Mesenchymal stem cell (in vitro differentiated cells and primary cell): ENCODE measurements at regions not wholly inside any gene's neighbourhood (a gene's known extent, or its start where the extent isn't known, plus 50 kb on each side); places are given as distances from the start of the nearest gene placed in this dataset.

ENCODE experiments used
- DNase-seq: peaks from one replicate; pipeline ENCODE4 v3.0.0-alpha.2; 2013
- H2AFZ ChIP-seq: one replicate; pipeline ENCODE4 v1.6.1; 2013; ENCODE audit warnings: low read depth, mild to moderate bottlenecking, control low read depth, inconsistent platforms, low read length, moderate library complexity
- H2AK5ac ChIP-seq: 2 replicates; pipeline ENCODE4 v1.6.1; 2013; ENCODE audit warnings: low read length, moderate library complexity, mild to moderate bottlenecking, inconsistent platforms; ENCODE audit not compliant: severe bottlenecking
- H2BK120ac ChIP-seq: one replicate; pipeline ENCODE4 v1.6.1; 2013; ENCODE audit warnings: low read depth, mild to moderate bottlenecking, inconsistent platforms, low read length, moderate library complexity
- H2BK12ac ChIP-seq, 2 experiments: one replicate each; pipeline ENCODE4 v1.6.1; 2013; ENCODE audit warnings: inconsistent platforms in 2 of 2, low read length in 2 of 2, mild to moderate bottlenecking in 2 of 2, moderate library complexity in 2 of 2, control low read depth in 1 of 2
- H2BK15ac ChIP-seq: one replicate; pipeline ENCODE4 v1.6.1; 2013; ENCODE audit warnings: mild to moderate bottlenecking, low read depth, inconsistent platforms; ENCODE audit not compliant: poor library complexity, severe bottlenecking
- H2BK5ac ChIP-seq: 2 replicates; pipeline ENCODE4 v1.6.1; 2013; ENCODE audit warnings: low read depth, mild to moderate bottlenecking, low read length, control low read depth, inconsistent platforms; ENCODE audit not compliant: poor library complexity, severe bottlenecking
- H3K14ac ChIP-seq, 2 experiments: one replicate each; pipeline ENCODE4 v1.6.1; 2013; ENCODE audit warnings: inconsistent platforms in 2 of 2, low read length in 2 of 2, control low read depth in 1 of 2, mild to moderate bottlenecking in 1 of 2, moderate library complexity in 1 of 2
- H3K18ac ChIP-seq, 2 experiments: one replicate each; pipeline ENCODE4 v1.6.1; 2013; ENCODE audit warnings: inconsistent platforms in 2 of 2, low read length in 2 of 2, control low read depth in 1 of 2, low read depth in 1 of 2, mild to moderate bottlenecking in 1 of 2
- H3K23ac ChIP-seq, 2 experiments: one replicate each; pipeline ENCODE4 v1.6.1; 2013; ENCODE audit warnings: inconsistent platforms in 2 of 2, low read length in 2 of 2, mild to moderate bottlenecking in 2 of 2, moderate library complexity in 2 of 2, control low read depth in 1 of 2
- H3K27ac ChIP-seq: 2 replicates; pipeline ENCODE4 v1.5.1; 2013; ENCODE audit warnings: mild to moderate bottlenecking, moderate library complexity, low read length, control low read depth, inconsistent platforms; ENCODE audit not compliant: poor library complexity, severe bottlenecking
- H3K27me3 ChIP-seq, 2 experiments: 2 replicates each; pipeline versions ENCODE4 v1.6.1 to v1.7.0; 2013; ENCODE audit warnings: low read length in 2 of 2, mild to moderate bottlenecking in 2 of 2, moderate library complexity in 2 of 2, control low read depth in 1 of 2, inconsistent platforms in 1 of 2; ENCODE audit not compliant: control insufficient read depth in 1 of 2, insufficient read depth in 1 of 2
- H3K36me3 ChIP-seq, 2 experiments: 2 replicates each; pipeline versions ENCODE4 v1.6.1 to v1.7.0; 2013; ENCODE audit warnings: low read length in 2 of 2, control low read depth in 1 of 2, inconsistent platforms in 1 of 2, low read depth in 1 of 2, mild to moderate bottlenecking in 1 of 2; ENCODE audit not compliant: insufficient read depth in 2 of 2, control insufficient read depth in 1 of 2
- H3K4ac ChIP-seq, 2 experiments: one replicate each; pipeline ENCODE4 v1.6.1; 2013; ENCODE audit warnings: inconsistent platforms in 2 of 2, low read length in 2 of 2, mild to moderate bottlenecking in 2 of 2, moderate library complexity in 2 of 2, control low read depth in 1 of 2, low read depth in 1 of 2
- H3K4me1 ChIP-seq: 2 replicates; pipeline ENCODE4 v1.6.1; 2013; ENCODE audit warnings: low read depth, low read length, control low read depth; ENCODE audit not compliant: control insufficient read depth, insufficient read depth
- H3K4me2 ChIP-seq: 2 replicates; pipeline ENCODE4 v1.6.1; 2013; ENCODE audit warnings: low read length, mild to moderate bottlenecking, inconsistent platforms; ENCODE audit not compliant: poor library complexity, severe bottlenecking
- H3K4me3 ChIP-seq, 2 experiments: 2 replicates each; pipeline versions ENCODE4 v1.5.1 to v1.7.0; 2013; ENCODE audit warnings: low read length in 2 of 2, mild to moderate bottlenecking in 2 of 2, control low read depth in 1 of 2, low read depth in 1 of 2; ENCODE audit not compliant: insufficient read depth in 1 of 2
- H3K79me1 ChIP-seq: replicated peaks from 2 replicates; pipeline ENCODE4 v1.6.1; 2013; ENCODE audit warnings: mild to moderate bottlenecking, control low read depth, low read length, inconsistent platforms; ENCODE audit not compliant: poor library complexity, severe bottlenecking
- H3K9ac ChIP-seq: 2 replicates; pipeline ENCODE4 v1.7.0; 2013; ENCODE audit warnings: mild to moderate bottlenecking, low read length, moderate library complexity
- H3K9me3 ChIP-seq: 2 replicates; pipeline ENCODE4 v1.7.0; 2013; ENCODE audit warnings: mild to moderate bottlenecking, low read length; ENCODE audit not compliant: control insufficient read depth
- H4K8ac ChIP-seq: one replicate; pipeline ENCODE4 v1.6.1; 2013; ENCODE audit warnings: inconsistent platforms, mild to moderate bottlenecking, low read length, moderate library complexity
- H4K91ac ChIP-seq: one replicate; pipeline ENCODE4 v1.6.1; 2013; ENCODE audit warnings: mild to moderate bottlenecking, low read length, inconsistent platforms
- WGBS: methylation state at CpG from one replicate; pipeline ENCODE4 v1.1.7; 2013; ENCODE audit warnings: mixed read lengths; 5-methylcytosine and 5-hydroxymethylcytosine counted together

GRCh38 chr2:5007596-5007995 is 684.6 kb upstream of the SOX11 start:
- no peak overlapping the region for H3K14ac ChIP-seq
- no peaks in the 10 kb centered on the region for H3K27me3 ChIP-seq
- 72% methylated on average over 3 of the region's 5 CpGs for WGBS
- H4K8ac ChIP-seq = no peak overlapping the region
- no peak overlapping the region for H3K4ac ChIP-seq
- H2BK5ac ChIP-seq = no peak overlapping the region
- no peaks in the 10 kb centered on the region for H3K36me3 ChIP-seq
- H3K4me2 ChIP-seq = no peak overlapping the region
- H3K27ac ChIP-seq = no peak overlapping the region
- H3K9me3 ChIP-seq = peaks cover 28% of the 10 kb centered on the region
- H3K23ac ChIP-seq = no peak overlapping the region
- H4K91ac ChIP-seq = no peak overlapping the region
- H2BK120ac ChIP-seq = no peak overlapping the region
- H3K4me3 ChIP-seq = no peak overlapping the region
- no peak overlapping the region for H2BK12ac ChIP-seq
- DNase-seq = no peak
- H2BK15ac ChIP-seq = no peak overlapping the region
- no peak overlapping the region for H2AK5ac ChIP-seq
- no peak overlapping the region for H3K18ac ChIP-seq
- H3K4me1 ChIP-seq = no peaks in the 10 kb centered on the region
- H2AFZ ChIP-seq = no peak overlapping the region
- no peak overlapping the region for H3K9ac ChIP-seq
- H3K79me1 ChIP-seq = no peaks in the 10 kb centered on the region

GRCh38 chr2:5019324-5019723 is 672.9 kb upstream of the SOX11 start:
- Histone ChIP-seq H3K4ac (no peak overlapping the region), H4K8ac (no peak overlapping the region), H3K9ac (no peak overlapping the region), H2BK5ac (no peak overlapping the region), H3K36me3 (no peaks in the 10 kb centered on the region), H4K91ac (no peak overlapping the region), H3K14ac (no peak overlapping the region), H2BK120ac (no peak overlapping the region), H2BK15ac (no peak overlapping the region), H3K4me2 (no peak overlapping the region), H3K4me3 (no peak overlapping the region), H3K9me3 (peaks cover 69% of the 10 kb centered on the region), H2AK5ac (no peak overlapping the region), H3K79me1 (no peaks in the 10 kb centered on the region), H3K18ac (no peak overlapping the region), H3K27ac (no peak overlapping the region), H2AFZ (no peak overlapping the region), H2BK12ac (no peak overlapping the region), H3K4me1 (no peaks in the 10 kb centered on the region), H3K27me3 (no peaks in the 10 kb centered on the region), H3K23ac (no peak overlapping the region)
- no peak for DNase-seq
- 89% methylated on average over 5 of the region's 5 CpGs for WGBS

- no peak overlapping the region for H3K27ac ChIP-seq
- no peak overlapping the region for H3K23ac ChIP-seq
Measured at GRCh38 chr2:5020116-5020875, 671.9 kb upstream of the SOX11 start.

GRCh38 chr2:5021136-5021535 is 671.0 kb upstream of the SOX11 start:
- no peak overlapping the region for H2AK5ac ChIP-seq
- H4K91ac ChIP-seq = no peak overlapping the region
- no peak for DNase-seq
- H3K9ac ChIP-seq = no peak overlapping the region
- H3K79me1 ChIP-seq = no peaks in the 10 kb centered on the region
- no peak overlapping the region for H3K27ac ChIP-seq
- H2BK15ac ChIP-seq = no peak overlapping the region
- H3K9me3 ChIP-seq = peaks cover 78% of the 10 kb centered on the region
- H4K8ac ChIP-seq = no peak overlapping the region
- no peak overlapping the region for H3K18ac ChIP-seq
- no peak overlapping the region for H3K4me2 ChIP-seq
- H2BK5ac ChIP-seq = no peak overlapping the region
- no peak overlapping the region for H2BK12ac ChIP-seq
- no peak overlapping the region for H3K14ac ChIP-seq
- 30% methylated on average over 2 of the region's 2 CpGs for WGBS
- H3K4me3 ChIP-seq = no peak overlapping the region
- H3K23ac ChIP-seq = no peak overlapping the region
- no peaks in the 10 kb centered on the region for H3K36me3 ChIP-seq
- H2AFZ ChIP-seq = no peak overlapping the region
- no peak overlapping the region for H3K4ac ChIP-seq
- H2BK120ac ChIP-seq = no peak overlapping the region
- H3K4me1 ChIP-seq = no peaks in the 10 kb centered on the region
- no peaks in the 10 kb centered on the region for H3K27me3 ChIP-seq

More at GRCh38 chr2:5020116-5020875, 671.9 kb upstream of the SOX11 start:
- peaks cover 72% of the 10 kb centered on the region for H3K9me3 ChIP-seq
- no peak overlapping the region for H3K9ac ChIP-seq
- H2BK15ac ChIP-seq = no peak overlapping the region
- no peak overlapping the region for H4K8ac ChIP-seq
- H2BK12ac ChIP-seq = no peak overlapping the region
- no peak overlapping the region for H2BK120ac ChIP-seq
- no peak overlapping the region for H3K18ac ChIP-seq
- H3K4me3 ChIP-seq = no peak overlapping the region
- no peaks in the 10 kb centered on the region for H3K4me1 ChIP-seq
- H2AK5ac ChIP-seq = no peak overlapping the region
- H3K79me1 ChIP-seq = no peaks in the 10 kb centered on the region
- no peak overlapping the region for H4K91ac ChIP-seq
- WGBS = 77% methylated on average over 7 of the region's 8 CpGs
- DNase-seq = no peak
- H3K4ac ChIP-seq = no peak overlapping the region
- no peak overlapping the region for H3K14ac ChIP-seq
- H2AFZ ChIP-seq = no peak overlapping the region
- H2BK5ac ChIP-seq = no peak overlapping the region
- H3K4me2 ChIP-seq = no peak overlapping the region
- no peaks in the 10 kb centered on the region for H3K36me3 ChIP-seq
- H3K27me3 ChIP-seq = no peaks in the 10 kb centered on the region
